ENCODE measurements at regions not wholly inside any gene's neighbourhood (a gene's known extent, or its start where the extent isn't known, plus 50 kb on each side); places are given as distances from the start of the nearest gene placed in this dataset.

- Histone ChIP-seq H3K27me3 (ENCODE audit: control insufficient read depth, insufficient read depth, low read length) (no peaks in the 10 kb centered on the region), H3K36me3 (ENCODE audit: control insufficient read depth, insufficient read depth, low read length) (no peaks in the 10 kb centered on the region), H3K27ac (ENCODE audit: low read length) (no peak overlapping the region), H3K9me3 (ENCODE audit: control insufficient read depth, insufficient read depth, low read depth, low read length) (no peaks in the 10 kb centered on the region), H3K4me3 (ENCODE audit: low read depth in 2 of 2, low read length in 2 of 2) (no peak overlapping the region), H3K4me1 (ENCODE audit: control insufficient read depth, insufficient read depth, low read length) (no peaks in the 10 kb centered on the region)
- in situ Hi-C loops (cut with HindIII; ENCODE audit: low pct_unique_long_range_greater_than_20kb, low sequenced_read_pairs) = no loop called here
- DNase-seq (ENCODE audit: low read depth, low spot score) (no peak), ATAC-seq (no peak)
- CTCF ChIA-PET = no interaction called here
- intact Hi-C loops (cut with micrococcal nuclease; ENCODE audit: unreplicated experiment) = no loop called here
- POLR2A ChIA-PET = no interaction called here
- no peak for TF ChIP-seq TCF7L2 (IDR thresholded peaks at IDR 0.05; ENCODE audit: low read depth, low read length)
- TF ChIP-seq POLR2AphosphoS5 (IDR thresholded peaks at IDR 0.05; ENCODE audit: low read depth, low read length) = no peak
- no TSS peak for BruUV-seq (replicated peaks)
These were observed 166.7 kb upstream of the THBS1 start for GRCh38 chr15:39414201-39414600.

GRCh38 chr15:39415634-39416033 lies 165.2 kb upstream of the THBS1 start:
- Histone ChIP-seq H3K4me3 (ENCODE audit: low read depth in 2 of 2, low read length in 2 of 2) (no peak overlapping the region), H3K9me3 (ENCODE audit: control insufficient read depth, insufficient read depth, low read depth, low read length) (no peaks in the 10 kb centered on the region), H3K27ac (ENCODE audit: low read length) (no peak overlapping the region), H3K27me3 (ENCODE audit: control insufficient read depth, insufficient read depth, low read length) (no peaks in the 10 kb centered on the region), H3K36me3 (ENCODE audit: control insufficient read depth, insufficient read depth, low read length) (no peaks in the 10 kb centered on the region), H3K4me1 (ENCODE audit: control insufficient read depth, insufficient read depth, low read length) (no peaks in the 10 kb centered on the region)
- no TSS peak for BruUV-seq (replicated peaks)
- DNase-seq (ENCODE audit: low read depth, low spot score) = no peak
- no peak for TF ChIP-seq CTCF (IDR thresholded peaks at IDR 0.05)
- no peak for TF ChIP-seq REST (IDR thresholded peaks at IDR 0.05; ENCODE audit: insufficient read depth in 1 of 2, low read depth in 2 of 2, low read length in 1 of 2)
- no peak for TF ChIP-seq POLR2AphosphoS5 (IDR thresholded peaks at IDR 0.05; ENCODE audit: low read depth, low read length)
- no peak for TF ChIP-seq TCF7L2 (IDR thresholded peaks at IDR 0.05; ENCODE audit: low read depth, low read length)
- TF ChIP-seq SIN3A (IDR thresholded peaks at IDR 0.05; ENCODE audit: borderline replicate concordance, insufficient read depth, low read depth, low read length) = no peak
- CTCF ChIA-PET = no interaction called here
- in situ Hi-C loops (cut with HindIII; ENCODE audit: low pct_unique_long_range_greater_than_20kb, low sequenced_read_pairs) (no loop called here), intact Hi-C loops (cut with micrococcal nuclease; ENCODE audit: unreplicated experiment) (no loop called here)
- POLR2A ChIA-PET = no interaction called here
- no peak for ATAC-seq

- no TSS peak for BruUV-seq (replicated peaks)
- POLR2A ChIA-PET = no interaction called here
- no peaks in the 10 kb centered on the region for H3K36me3 ChIP-seq (ENCODE audit: control insufficient read depth, insufficient read depth, low read length)
These were observed 164.6 kb upstream of the THBS1 start for GRCh38 chr15:39416258-39416657.

More at GRCh38 chr15:39416258-39416657, 164.6 kb upstream of the THBS1 start:
- intact Hi-C loops (cut with micrococcal nuclease; ENCODE audit: unreplicated experiment) (no loop called here), in situ Hi-C loops (cut with HindIII; ENCODE audit: low pct_unique_long_range_greater_than_20kb, low sequenced_read_pairs) (no loop called here)
- TF ChIP-seq POLR2AphosphoS5 (IDR thresholded peaks at IDR 0.05; ENCODE audit: low read depth, low read length) = no peak
- no peak for TF ChIP-seq TCF7L2 (IDR thresholded peaks at IDR 0.05; ENCODE audit: low read depth, low read length)
- TF ChIP-seq SIN3A (IDR thresholded peaks at IDR 0.05; ENCODE audit: borderline replicate concordance, insufficient read depth, low read depth, low read length) = no peak
- TF ChIP-seq REST (IDR thresholded peaks at IDR 0.05; ENCODE audit: insufficient read depth in 1 of 2, low read depth in 2 of 2, low read length in 1 of 2) = no peak
- no peak for TF ChIP-seq CTCF (IDR thresholded peaks at IDR 0.05)
- no peak for DNase-seq (ENCODE audit: low read depth, low spot score)
- Histone ChIP-seq H3K27ac (ENCODE audit: low read length) (no peak overlapping the region), H3K9me3 (ENCODE audit: control insufficient read depth, insufficient read depth, low read depth, low read length) (no peaks in the 10 kb centered on the region), H3K4me3 (ENCODE audit: low read depth in 2 of 2, low read length in 2 of 2) (no peak overlapping the region), H3K27me3 (ENCODE audit: control insufficient read depth, insufficient read depth, low read length) (no peaks in the 10 kb centered on the region), H3K4me1 (ENCODE audit: control insufficient read depth, insufficient read depth, low read length) (no peaks in the 10 kb centered on the region)
- no peak for ATAC-seq
- CTCF ChIA-PET = no interaction called here

Data from Panc1 (cell line).